ENCODE measurements at regions not wholly inside any gene's neighbourhood (a gene's known extent, or its start where the extent isn't known, plus 50 kb on each side); places are given as distances from the start of the nearest gene placed in this dataset.

DNA sequence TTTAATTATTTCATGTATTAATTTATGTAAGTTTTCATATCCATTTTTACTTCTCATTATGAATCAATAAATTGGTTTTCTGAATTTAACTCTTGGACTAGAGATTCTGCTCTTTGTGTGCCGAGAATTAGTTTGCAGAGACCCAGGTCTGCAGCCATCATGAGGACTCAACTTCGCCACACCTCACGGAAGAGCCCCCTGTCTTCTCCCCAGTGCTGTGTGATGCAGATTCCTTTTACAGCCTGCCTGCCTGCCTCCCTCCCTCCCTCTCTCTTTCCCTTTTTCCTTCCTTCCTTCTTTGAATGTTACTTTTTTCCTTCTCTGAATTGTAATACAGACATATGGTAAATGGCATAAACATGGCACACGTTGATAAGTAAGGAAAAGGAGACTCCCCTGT is 947.7 kb downstream of the TBC1D22A start:
- ATAC-seq (no peak), DNase-seq (no peak)
- intact Hi-C loops (cut with micrococcal nuclease), result no loop called here
- H3K27me3 ChIP-seq (ENCODE audit: control insufficient read depth, insufficient read depth, low read length), result peaks cover 2% of the 10 kb centered on the region
- H3K9me3 ChIP-seq (ENCODE audit: control insufficient read depth, insufficient read depth, low read length), result no peaks in the 10 kb centered on the region
- no peak overlapping the region for H3K4me3 ChIP-seq (ENCODE audit: low read length)
- H3K9me3 Mint-ChIP-seq, result no peaks in the 10 kb centered on the region
- no peaks in the 10 kb centered on the region for H3K4me1 ChIP-seq (ENCODE audit: control insufficient read depth, insufficient read depth, low read length)
- peaks cover 20 to 44% of the 10 kb centered on the region in 2 donors for H3K27me3 Mint-ChIP-seq (ENCODE audit: low read depth in 2 of 2)
- TF ChIP-seq, protein P1, sequence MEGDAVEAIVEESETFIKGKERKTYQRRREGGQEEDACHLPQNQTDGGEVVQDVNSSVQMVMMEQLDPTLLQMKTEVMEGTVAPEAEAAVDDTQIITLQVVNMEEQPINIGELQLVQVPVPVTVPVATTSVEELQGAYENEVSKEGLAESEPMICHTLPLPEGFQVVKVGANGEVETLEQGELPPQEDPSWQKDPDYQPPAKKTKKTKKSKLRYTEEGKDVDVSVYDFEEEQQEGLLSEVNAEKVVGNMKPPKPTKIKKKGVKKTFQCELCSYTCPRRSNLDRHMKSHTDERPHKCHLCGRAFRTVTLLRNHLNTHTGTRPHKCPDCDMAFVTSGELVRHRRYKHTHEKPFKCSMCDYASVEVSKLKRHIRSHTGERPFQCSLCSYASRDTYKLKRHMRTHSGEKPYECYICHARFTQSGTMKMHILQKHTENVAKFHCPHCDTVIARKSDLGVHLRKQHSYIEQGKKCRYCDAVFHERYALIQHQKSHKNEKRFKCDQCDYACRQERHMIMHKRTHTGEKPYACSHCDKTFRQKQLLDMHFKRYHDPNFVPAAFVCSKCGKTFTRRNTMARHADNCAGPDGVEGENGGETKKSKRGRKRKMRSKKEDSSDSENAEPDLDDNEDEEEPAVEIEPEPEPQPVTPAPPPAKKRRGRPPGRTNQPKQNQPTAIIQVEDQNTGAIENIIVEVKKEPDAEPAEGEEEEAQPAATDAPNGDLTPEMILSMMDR (IDR thresholded peaks at IDR 0.05), result no peak
- H3K27ac Mint-ChIP-seq, result no peak overlapping the region
- no peaks in the 10 kb centered on the region for H3K36me3 ChIP-seq (ENCODE audit: control insufficient read depth, insufficient read depth, low read length)
- no peak overlapping the region for H3K4me3 Mint-ChIP-seq
- 73% methylated on average over 4 of the region's 4 CpGs for WGBS (ENCODE audit: insufficient coverage)
- H3K4me1 Mint-ChIP-seq, result no peaks in the 10 kb centered on the region
- H3K36me3 Mint-ChIP-seq, result no peaks in the 10 kb centered on the region
- no peak overlapping the region for H3K27ac ChIP-seq (ENCODE audit: low read length)

DNA sequence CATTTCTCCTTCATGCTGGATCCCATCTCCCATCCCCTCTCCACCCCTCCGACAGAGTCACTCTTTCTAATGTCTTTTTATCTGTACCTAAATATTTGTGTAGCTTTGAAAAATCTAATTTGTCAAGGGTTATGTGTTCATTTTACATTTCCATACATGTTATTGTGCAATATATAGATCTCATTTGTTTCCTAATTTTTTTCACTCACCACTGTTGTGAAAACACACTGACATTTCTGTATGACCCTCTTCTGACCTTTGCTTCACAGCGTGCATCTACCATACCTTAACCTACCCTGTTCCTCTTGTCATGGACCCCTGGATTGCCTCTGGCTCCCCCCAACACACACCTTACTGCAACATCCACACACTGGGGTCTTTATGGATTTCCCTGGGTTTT is 942.9 kb downstream of the TBC1D22A start:
- H3K4me1 Mint-ChIP-seq, result no peaks in the 10 kb centered on the region
- WGBS (ENCODE audit: insufficient coverage), result 86% methylated on average over 1 of the region's 2 CpGs
- TF ChIP-seq, protein P1 (IDR thresholded peaks at IDR 0.05), result no peak
- no peaks in the 10 kb centered on the region for H3K9me3 Mint-ChIP-seq
- no peaks in the 10 kb centered on the region for H3K4me1 ChIP-seq (ENCODE audit: control insufficient read depth, insufficient read depth, low read length)
- no peak overlapping the region for H3K27ac Mint-ChIP-seq
- no peaks in the 10 kb centered on the region for H3K36me3 Mint-ChIP-seq
- peaks cover 13 to 38% of the 10 kb centered on the region in 2 donors for H3K27me3 Mint-ChIP-seq (ENCODE audit: low read depth in 2 of 2)
- intact Hi-C loops (cut with micrococcal nuclease), result no loop called here
- H3K9me3 ChIP-seq (ENCODE audit: control insufficient read depth, insufficient read depth, low read length), result no peaks in the 10 kb centered on the region
- H3K27me3 ChIP-seq (ENCODE audit: control insufficient read depth, insufficient read depth, low read length), result peaks cover 2% of the 10 kb centered on the region
- no peak overlapping the region for H3K27ac ChIP-seq (ENCODE audit: low read length)
- no peak overlapping the region for H3K4me3 Mint-ChIP-seq
- H3K36me3 ChIP-seq (ENCODE audit: control insufficient read depth, insufficient read depth, low read length), result no peaks in the 10 kb centered on the region
- ATAC-seq, result no peak
- no peak for DNase-seq
- H3K4me3 ChIP-seq (ENCODE audit: low read length), result no peak overlapping the region

DNA sequence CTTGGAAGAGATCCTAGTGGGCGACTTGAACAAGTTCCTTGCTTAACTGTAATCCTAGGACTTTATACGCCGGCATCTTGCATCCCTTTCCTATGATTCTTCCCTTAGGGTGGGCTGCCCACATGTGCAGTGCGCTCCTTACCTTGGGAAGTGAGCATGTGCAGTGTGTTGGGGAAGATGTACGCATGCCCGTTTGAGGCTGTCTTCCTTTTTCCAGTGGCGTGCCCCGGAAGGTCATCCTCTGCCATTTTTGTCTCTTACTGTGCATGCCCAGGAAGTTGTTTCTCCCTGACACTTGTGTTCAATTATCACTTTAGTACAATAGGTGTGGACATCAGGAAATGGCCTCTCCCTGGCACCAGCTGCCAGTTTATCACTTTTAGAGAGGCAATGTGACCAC is 936.5 kb downstream of the TBC1D22A start:
- Histone ChIP-seq H3K4me1 (ENCODE audit: control insufficient read depth, insufficient read depth, low read length) (no peaks in the 10 kb centered on the region), H3K36me3 (ENCODE audit: control insufficient read depth, insufficient read depth, low read length) (no peaks in the 10 kb centered on the region), H3K4me3 (ENCODE audit: low read length) (no peak overlapping the region), H3K9me3 (ENCODE audit: control insufficient read depth, insufficient read depth, low read length) (no peaks in the 10 kb centered on the region), H3K27ac (ENCODE audit: low read length) (no peak overlapping the region), H3K27me3 (ENCODE audit: control insufficient read depth, insufficient read depth, low read length) (no peaks in the 10 kb centered on the region)
- intact Hi-C loops (cut with micrococcal nuclease), result no loop called here
- DNase-seq (no peak), ATAC-seq (no peak)
- 86% methylated on average over 8 of the region's 8 CpGs for WGBS (ENCODE audit: insufficient coverage)
- Mint-ChIP-seq H3K36me3 (no peaks in the 10 kb centered on the region), H3K27ac (no peak overlapping the region), H3K4me1 (no peaks in the 10 kb centered on the region), H3K4me3 (no peak overlapping the region), H3K27me3 (ENCODE audit: low read depth in 2 of 2) (peaks cover 0 to 3% of the 10 kb centered on the region in 2 donors), H3K9me3 (no peaks in the 10 kb centered on the region)
- TF ChIP-seq, protein P1 (IDR thresholded peaks at IDR 0.05), result no peak

DNA sequence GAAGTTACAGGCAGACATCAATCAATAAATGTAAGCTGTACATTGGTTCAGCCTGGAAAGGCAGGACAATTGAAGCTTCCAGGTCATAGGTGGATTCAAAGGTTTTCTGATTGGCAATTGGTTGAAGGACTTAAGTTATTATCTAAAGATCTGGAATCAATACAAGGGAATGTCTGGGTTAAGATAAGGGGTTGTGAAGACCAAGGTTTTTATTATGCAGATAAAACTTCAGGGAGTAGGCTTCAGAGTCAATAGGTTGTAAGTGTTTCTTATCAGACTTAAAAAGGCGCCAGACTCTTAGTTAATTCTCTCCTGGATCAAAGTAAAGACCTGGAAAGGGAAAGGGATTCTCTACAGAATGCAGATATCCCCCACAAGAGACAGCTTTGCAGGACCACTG is 935.4 kb downstream of the TBC1D22A start:
- Mint-ChIP-seq H3K9me3 (no peaks in the 10 kb centered on the region), H3K36me3 (no peaks in the 10 kb centered on the region), H3K27ac (no peak overlapping the region), H3K4me3 (no peak overlapping the region), H3K27me3 (ENCODE audit: low read depth in 2 of 2) (peaks cover 0 to 3% of the 10 kb centered on the region in 2 donors), H3K4me1 (no peaks in the 10 kb centered on the region)
- DNase-seq, result no peak
- Histone ChIP-seq H3K27me3 (ENCODE audit: control insufficient read depth, insufficient read depth, low read length) (no peaks in the 10 kb centered on the region), H3K9me3 (ENCODE audit: control insufficient read depth, insufficient read depth, low read length) (no peaks in the 10 kb centered on the region), H3K36me3 (ENCODE audit: control insufficient read depth, insufficient read depth, low read length) (no peaks in the 10 kb centered on the region), H3K4me3 (ENCODE audit: low read length) (no peak overlapping the region), H3K27ac (ENCODE audit: low read length) (no peak overlapping the region), H3K4me1 (ENCODE audit: control insufficient read depth, insufficient read depth, low read length) (no peaks in the 10 kb centered on the region)
- intact Hi-C loops (cut with micrococcal nuclease), result no loop called here
- 60% methylated on average over 1 of the region's 1 CpG for WGBS (ENCODE audit: insufficient coverage)
- TF ChIP-seq, protein P1 (IDR thresholded peaks at IDR 0.05), result no peak
- no peak for ATAC-seq
